ENCODE measurements at regions not wholly inside any gene's neighbourhood (a gene's known extent, or its start where the extent isn't known, plus 50 kb on each side); places are given as distances from the start of the nearest gene placed in this dataset.
"Not testable (repeated sequence)": the region's sequence is repeated elsewhere in the genome, so short reads cannot be mapped to it uniquely, and the experiment has no call there.

- no peak for DNase-seq (ENCODE audit: insufficient read length, low spot score)
- no peak for FAIRE-seq
- TF ChIP-seq, protein P1, sequence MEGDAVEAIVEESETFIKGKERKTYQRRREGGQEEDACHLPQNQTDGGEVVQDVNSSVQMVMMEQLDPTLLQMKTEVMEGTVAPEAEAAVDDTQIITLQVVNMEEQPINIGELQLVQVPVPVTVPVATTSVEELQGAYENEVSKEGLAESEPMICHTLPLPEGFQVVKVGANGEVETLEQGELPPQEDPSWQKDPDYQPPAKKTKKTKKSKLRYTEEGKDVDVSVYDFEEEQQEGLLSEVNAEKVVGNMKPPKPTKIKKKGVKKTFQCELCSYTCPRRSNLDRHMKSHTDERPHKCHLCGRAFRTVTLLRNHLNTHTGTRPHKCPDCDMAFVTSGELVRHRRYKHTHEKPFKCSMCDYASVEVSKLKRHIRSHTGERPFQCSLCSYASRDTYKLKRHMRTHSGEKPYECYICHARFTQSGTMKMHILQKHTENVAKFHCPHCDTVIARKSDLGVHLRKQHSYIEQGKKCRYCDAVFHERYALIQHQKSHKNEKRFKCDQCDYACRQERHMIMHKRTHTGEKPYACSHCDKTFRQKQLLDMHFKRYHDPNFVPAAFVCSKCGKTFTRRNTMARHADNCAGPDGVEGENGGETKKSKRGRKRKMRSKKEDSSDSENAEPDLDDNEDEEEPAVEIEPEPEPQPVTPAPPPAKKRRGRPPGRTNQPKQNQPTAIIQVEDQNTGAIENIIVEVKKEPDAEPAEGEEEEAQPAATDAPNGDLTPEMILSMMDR (IDR thresholded peaks at IDR 0.05; ENCODE audit: insufficient read depth, missing control alignments) = no peak
These were observed 228.5 kb downstream of the ZNF326 start for GRCh38 chr1:90223401-90223800.

- no peak for FAIRE-seq
- no peak for DNase-seq (ENCODE audit: insufficient read length, low spot score)
- TF ChIP-seq, protein P1 (IDR thresholded peaks at IDR 0.05; ENCODE audit: insufficient read depth, missing control alignments) = no peak
These were observed 226.2 kb downstream of the ZNF326 start for GRCh38 chr1:90220941-90221693.

- DNase-seq (ENCODE audit: insufficient read length, low spot score) (no peak), FAIRE-seq (no peak)
These were observed 225.6 kb downstream of the ZNF326 start for GRCh38 chr1:90220496-90220895.

DNA sequence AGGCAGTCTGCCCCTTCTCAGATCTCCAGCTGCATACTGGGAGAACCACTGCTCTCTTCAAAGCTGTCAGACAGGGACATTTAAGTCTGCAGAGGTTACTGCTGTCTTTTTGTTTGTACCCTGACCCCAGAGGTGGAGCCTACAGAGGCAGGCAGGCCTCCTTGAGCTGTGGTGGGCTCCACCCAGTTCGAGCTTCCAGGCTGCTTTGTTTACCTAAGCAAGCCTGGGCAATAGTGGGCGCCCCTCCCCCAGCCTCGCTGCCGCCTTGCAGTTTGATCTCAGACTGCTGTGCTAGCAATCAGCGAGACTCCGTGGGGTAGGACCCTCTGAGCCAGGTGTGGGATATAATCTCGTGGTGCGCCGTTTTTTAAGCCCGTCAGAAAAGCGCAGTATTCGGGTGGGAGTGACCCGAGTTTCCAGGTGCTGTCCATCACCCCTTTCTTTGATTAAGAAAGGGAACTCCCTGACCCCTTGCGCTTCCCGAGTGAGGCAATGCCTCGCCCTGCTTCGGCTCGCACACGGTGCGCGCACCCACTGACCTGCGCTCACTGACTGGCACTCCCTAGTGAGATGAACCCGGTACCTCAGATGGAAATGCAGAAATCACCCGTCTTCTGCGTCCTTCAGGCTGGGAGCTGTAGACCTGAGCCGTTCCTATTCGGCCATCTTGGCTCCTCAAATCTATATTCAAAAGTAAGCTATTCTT lies 224.4 kb downstream of the ZNF326 start:
- not testable (repeated sequence) for DNase-seq (ENCODE audit: insufficient read length, low spot score); FAIRE-seq

More at GRCh38 chr1:90220496-90220895, 225.6 kb downstream of the ZNF326 start:
- TF ChIP-seq, protein P1 (IDR thresholded peaks at IDR 0.05; ENCODE audit: insufficient read depth, missing control alignments) = no peak

GRCh38 chr1:90210633-90211491 lies 216.0 kb downstream of the ZNF326 start:
- FAIRE-seq (no peak), DNase-seq (ENCODE audit: insufficient read length, low spot score) (no peak)
- TF ChIP-seq, protein P1 (IDR thresholded peaks at IDR 0.05; ENCODE audit: insufficient read depth, missing control alignments) = no peak

- FAIRE-seq (no peak), DNase-seq (ENCODE audit: insufficient read length, low spot score) (no peak)
- TF ChIP-seq, protein P1 (IDR thresholded peaks at IDR 0.05; ENCODE audit: insufficient read depth, missing control alignments) = no peak
These were observed 214.0 kb downstream of the ZNF326 start for GRCh38 chr1:90208949-90209348.

GRCh38 chr1:90206260-90206659 lies 211.3 kb downstream of the ZNF326 start:
- FAIRE-seq (no peak), DNase-seq (ENCODE audit: insufficient read length, low spot score) (no peak)
- TF ChIP-seq, protein P1 (IDR thresholded peaks at IDR 0.05; ENCODE audit: insufficient read depth, missing control alignments) = no peak
